ENCODE measurements at regions not wholly inside any gene's neighbourhood (a gene's known extent, or its start where the extent isn't known, plus 50 kb on each side); places are given as distances from the start of the nearest gene placed in this dataset.

- Histone ChIP-seq H3K4me2 (ENCODE audit: low read length) (no peak overlapping the region), H3K79me2 (ENCODE audit: low read length) (no peaks in the 10 kb centered on the region), H3K4me3 (ENCODE audit: low read length) (no peak overlapping the region), H3K27ac (ENCODE audit: low read length) (no peak overlapping the region), H4K20me1 (ENCODE audit: insufficient read depth, low read length) (no peaks in the 10 kb centered on the region), H3K9ac (ENCODE audit: low read length) (no peak overlapping the region), H3K36me3 (replicated peaks; ENCODE audit: low read depth, low read length) (no peaks in the 10 kb centered on the region), H3K9me3 (ENCODE audit: insufficient read depth, low read length) (no peaks in the 10 kb centered on the region), H3K4me1 (ENCODE audit: low read length) (no peaks in the 10 kb centered on the region), H3K27me3 (ENCODE audit: low read depth, low read length) (no peaks in the 10 kb centered on the region), H2AFZ (ENCODE audit: low read depth, low read length) (no peak overlapping the region)
- no peak for TF ChIP-seq EZH2phosphoT487 (IDR thresholded peaks at IDR 0.05; ENCODE audit: low read depth)
- TF ChIP-seq CTCF (IDR thresholded peaks at IDR 0.05; ENCODE audit: low read depth, low read length): no peak
Observed at GRCh38 chr9:29004988-29005387, 1431.7 kb upstream of the C9orf72 start.

- Histone ChIP-seq H3K79me2 (ENCODE audit: low read length) (no peaks in the 10 kb centered on the region), H3K9me3 (ENCODE audit: insufficient read depth, low read length) (no peaks in the 10 kb centered on the region), H3K27ac (ENCODE audit: low read length) (no peak overlapping the region), H3K4me3 (ENCODE audit: low read length) (no peak overlapping the region), H3K36me3 (replicated peaks; ENCODE audit: low read depth, low read length) (no peaks in the 10 kb centered on the region), H3K27me3 (ENCODE audit: low read depth, low read length) (no peaks in the 10 kb centered on the region), H3K9ac (ENCODE audit: low read length) (no peak overlapping the region), H3K4me2 (ENCODE audit: low read length) (no peak overlapping the region), H2AFZ (ENCODE audit: low read depth, low read length) (no peak overlapping the region), H4K20me1 (ENCODE audit: insufficient read depth, low read length) (no peaks in the 10 kb centered on the region), H3K4me1 (ENCODE audit: low read length) (no peaks in the 10 kb centered on the region)
- TF ChIP-seq EZH2phosphoT487 (IDR thresholded peaks at IDR 0.05; ENCODE audit: low read depth) (no peak), CTCF (IDR thresholded peaks at IDR 0.05; ENCODE audit: low read depth, low read length) (no peak)
Observed at GRCh38 chr9:29006628-29007027, 1433.3 kb upstream of the C9orf72 start.

GRCh38 chr9:29012911-29013310 is 1439.6 kb upstream of the C9orf72 start:
- no peaks in the 10 kb centered on the region for H4K20me1 ChIP-seq (ENCODE audit: insufficient read depth, low read length)
- H3K36me3 ChIP-seq (replicated peaks; ENCODE audit: low read depth, low read length): no peaks in the 10 kb centered on the region
- no peak overlapping the region for H3K9ac ChIP-seq (ENCODE audit: low read length)
- H3K27ac ChIP-seq (ENCODE audit: low read length): no peak overlapping the region
- H3K9me3 ChIP-seq (ENCODE audit: insufficient read depth, low read length): no peaks in the 10 kb centered on the region
- H3K27me3 ChIP-seq (ENCODE audit: low read depth, low read length): no peaks in the 10 kb centered on the region
- no peaks in the 10 kb centered on the region for H3K4me1 ChIP-seq (ENCODE audit: low read length)
- no peak overlapping the region for H3K4me2 ChIP-seq (ENCODE audit: low read length)
- no peak overlapping the region for H3K4me3 ChIP-seq (ENCODE audit: low read length)
- H2AFZ ChIP-seq (ENCODE audit: low read depth, low read length): no peak overlapping the region
- H3K79me2 ChIP-seq (ENCODE audit: low read length): no peaks in the 10 kb centered on the region
- TF ChIP-seq CTCF (IDR thresholded peaks at IDR 0.05; ENCODE audit: low read depth, low read length): no peak
- no peak for TF ChIP-seq EZH2phosphoT487 (IDR thresholded peaks at IDR 0.05; ENCODE audit: low read depth)

- Histone ChIP-seq H3K27ac (ENCODE audit: low read length) (no peak overlapping the region), H3K4me1 (ENCODE audit: low read length) (no peaks in the 10 kb centered on the region)
- TF ChIP-seq CTCF (IDR thresholded peaks at IDR 0.05; ENCODE audit: low read depth, low read length) (no peak), EZH2phosphoT487 (IDR thresholded peaks at IDR 0.05; ENCODE audit: low read depth) (no peak)
Observed at GRCh38 chr9:29021632-29022031, 1448.4 kb upstream of the C9orf72 start.

More at GRCh38 chr9:29021632-29022031, 1448.4 kb upstream of the C9orf72 start:
- H3K4me3 ChIP-seq (ENCODE audit: low read length): no peak overlapping the region
- H4K20me1 ChIP-seq (ENCODE audit: insufficient read depth, low read length): no peaks in the 10 kb centered on the region
- no peak overlapping the region for H2AFZ ChIP-seq (ENCODE audit: low read depth, low read length)
- H3K79me2 ChIP-seq (ENCODE audit: low read length): no peaks in the 10 kb centered on the region
- no peak overlapping the region for H3K4me2 ChIP-seq (ENCODE audit: low read length)
- H3K9ac ChIP-seq (ENCODE audit: low read length): no peak overlapping the region
- H3K36me3 ChIP-seq (replicated peaks; ENCODE audit: low read depth, low read length): no peaks in the 10 kb centered on the region
- H3K9me3 ChIP-seq (ENCODE audit: insufficient read depth, low read length): no peaks in the 10 kb centered on the region
- H3K27me3 ChIP-seq (ENCODE audit: low read depth, low read length): no peaks in the 10 kb centered on the region
